Fibroblast of the aortic adventitia (primary cell): ENCODE measurements at regions not wholly inside any gene's neighbourhood (a gene's known extent, or its start where the extent isn't known, plus 50 kb on each side); places are given as distances from the start of the nearest gene placed in this dataset.

Experiments
- DNase-seq: peaks from one replicate; pipeline ENCODE4 v3.0.0-alpha.2; 2010; ENCODE audit warnings: low read depth
- H3K4me3 ChIP-seq: 2 replicates; pipeline ENCODE4 v1.5.1; 2011; ENCODE audit warnings: low read depth, mild to moderate bottlenecking, control low read depth, low read length, moderate library complexity
- CTCF ChIP-seq: IDR thresholded peaks from 2 replicates; pipeline ENCODE4 v1.5.1; 2011; ENCODE audit warnings: mild to moderate bottlenecking, low read length, control low read depth, inconsistent platforms; ENCODE audit not compliant: insufficient read depth

GRCh38 chr5:110013017-110013416 is 323.3 kb downstream of the MAN2A1 start:
- no peak for DNase-seq
- TF ChIP-seq CTCF = no peak
- H3K4me3 ChIP-seq = no peak overlapping the region

DNA sequence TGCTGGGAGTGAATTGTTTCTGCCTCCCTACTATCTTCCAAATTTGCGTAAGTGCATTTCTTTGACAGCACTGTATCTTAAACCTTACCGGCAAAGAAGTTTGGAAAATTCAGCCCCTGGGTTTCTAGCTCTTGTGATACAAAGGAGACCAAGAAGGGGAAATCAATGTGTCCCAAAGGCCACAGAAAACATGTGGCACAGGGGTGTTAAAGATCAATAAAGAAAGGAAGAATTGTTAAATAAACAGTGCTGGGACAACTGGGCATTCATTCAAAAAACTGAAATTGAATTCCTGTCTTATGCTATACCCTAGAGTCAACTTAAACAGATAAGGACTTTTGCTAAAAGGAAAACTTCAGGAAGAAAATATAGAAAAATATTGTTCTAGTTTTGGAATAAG is 328.1 kb downstream of the MAN2A1 start:
- no peak overlapping the region for H3K4me3 ChIP-seq
- TF ChIP-seq CTCF = no peak
- DNase-seq = no peak

DNA sequence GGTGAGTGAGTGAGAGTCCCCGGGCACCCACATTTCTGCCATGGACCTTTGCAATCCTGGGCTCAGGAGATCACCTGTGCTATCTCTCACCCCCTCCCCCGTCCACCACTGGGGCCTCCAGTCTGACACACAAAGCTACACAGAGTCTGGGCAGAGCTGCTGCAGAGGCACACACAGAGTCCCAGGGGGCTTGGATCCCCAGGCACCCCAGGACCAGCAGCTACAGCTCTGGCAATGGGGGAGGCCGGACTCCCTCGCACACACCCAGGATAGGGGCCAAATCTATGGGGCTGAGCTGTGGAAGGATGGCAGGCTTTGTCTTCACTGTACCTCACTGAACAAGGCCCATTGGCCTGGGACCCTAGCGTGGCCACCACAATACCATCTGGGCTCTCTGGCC is 328.8 kb downstream of the MAN2A1 start:
- DNase-seq = no peak
- TF ChIP-seq CTCF = no peak
- no peak overlapping the region for H3K4me3 ChIP-seq

GRCh38 chr5:110019119-110019518 is 329.4 kb downstream of the MAN2A1 start:
- H3K4me3 ChIP-seq = no peak overlapping the region
- DNase-seq = no peak
- no peak for TF ChIP-seq CTCF

DNA sequence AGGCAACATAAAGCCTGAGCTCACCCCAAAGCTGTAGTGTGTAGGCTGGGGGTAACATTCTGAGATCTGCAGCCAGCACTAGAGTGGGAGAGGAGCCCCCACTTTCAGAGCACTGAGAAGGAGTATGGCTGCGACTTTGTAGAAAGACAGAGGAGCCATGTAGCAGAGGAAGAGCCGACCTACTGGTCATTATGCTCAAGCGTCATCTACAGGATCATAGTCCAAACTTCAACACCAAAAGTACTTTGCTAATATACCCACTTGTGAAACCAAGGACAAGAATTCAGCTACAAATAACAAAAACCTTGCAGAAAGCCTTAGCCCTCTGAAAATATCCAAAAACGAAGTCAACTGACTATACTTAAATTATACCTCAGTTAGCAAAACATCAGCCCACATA is 330.1 kb downstream of the MAN2A1 start:
- no peak overlapping the region for H3K4me3 ChIP-seq
- DNase-seq = no peak
- TF ChIP-seq CTCF = no peak

- no peak for TF ChIP-seq CTCF
- DNase-seq = no peak
- H3K4me3 ChIP-seq = no peak overlapping the region
These were observed 331.5 kb downstream of the MAN2A1 start for GRCh38 chr5:110021251-110021650.

- no peak for TF ChIP-seq CTCF
- no peak overlapping the region for H3K4me3 ChIP-seq
- no peak for DNase-seq
These were observed 335.4 kb downstream of the MAN2A1 start for GRCh38 chr5:110025160-110025559.
